ENCODE measurements at regions not wholly inside any gene's neighbourhood (a gene's known extent, or its start where the extent isn't known, plus 50 kb on each side); places are given as distances from the start of the nearest gene placed in this dataset.

GRCh38 chr12:132397934-132398385 lies 68.6 kb upstream of the GALNT9 start:
- DNase-seq (ENCODE audit: low read depth in 1 of 2, low spot score in 2 of 2) = no peak
- H3K4me1 ChIP-seq (replicated peaks) = no peaks in the 10 kb centered on the region
- no peak overlapping the region for H3K27ac ChIP-seq
- peaks cover 9% of the 10 kb centered on the region for H3K9me3 ChIP-seq (replicated peaks)
- H3K4me3 ChIP-seq = no peak overlapping the region
- H3K36me3 ChIP-seq = no peaks in the 10 kb centered on the region
- H3K27me3 ChIP-seq (replicated peaks) = peaks cover 21% of the 10 kb centered on the region

GRCh38 chr12:132397152-132397933 lies 68.0 kb upstream of the GALNT9 start:
- H3K36me3 ChIP-seq = no peaks in the 10 kb centered on the region

GRCh38 chr12:132396657-132397056 lies 67.3 kb upstream of the GALNT9 start:
- Histone ChIP-seq H3K27ac (no peak overlapping the region), H3K4me3 (no peak overlapping the region), H3K36me3 (no peaks in the 10 kb centered on the region), H3K27me3 (replicated peaks) (peaks cover 17% of the 10 kb centered on the region), H3K9me3 (replicated peaks) (peaks cover 9% of the 10 kb centered on the region), H3K4me1 (replicated peaks) (no peaks in the 10 kb centered on the region)
- no peak for DNase-seq (ENCODE audit: low read depth in 1 of 2, low spot score in 2 of 2)

More at GRCh38 chr12:132397152-132397933, 68.0 kb upstream of the GALNT9 start:
- no peak for DNase-seq (ENCODE audit: low read depth in 1 of 2, low spot score in 2 of 2)
- no peak overlapping the region for H3K4me3 ChIP-seq
- H3K9me3 ChIP-seq (replicated peaks) = peaks cover 9% of the 10 kb centered on the region
- peaks cover 17% of the 10 kb centered on the region for H3K27me3 ChIP-seq (replicated peaks)
- no peak overlapping the region for H3K27ac ChIP-seq
- no peaks in the 10 kb centered on the region for H3K4me1 ChIP-seq (replicated peaks)

GRCh38 chr12:132395908-132396305 lies 66.5 kb upstream of the GALNT9 start:
- no peak overlapping the region for H3K4me3 ChIP-seq
- no peak for DNase-seq (ENCODE audit: low read depth in 1 of 2, low spot score in 2 of 2)
- peaks cover 17% of the 10 kb centered on the region for H3K27me3 ChIP-seq (replicated peaks)
- H3K4me1 ChIP-seq (replicated peaks) = no peaks in the 10 kb centered on the region
- no peaks in the 10 kb centered on the region for H3K36me3 ChIP-seq
- peaks cover 9% of the 10 kb centered on the region for H3K9me3 ChIP-seq (replicated peaks)
- H3K27ac ChIP-seq = no peak overlapping the region

GRCh38 chr12:132395192-132395907 lies 66.0 kb upstream of the GALNT9 start:
- Histone ChIP-seq H3K27ac (no peak overlapping the region), H3K27me3 (replicated peaks) (peaks cover 17% of the 10 kb centered on the region), H3K4me1 (replicated peaks) (no peaks in the 10 kb centered on the region), H3K9me3 (replicated peaks) (peaks cover 9% of the 10 kb centered on the region), H3K4me3 (no peak overlapping the region), H3K36me3 (no peaks in the 10 kb centered on the region)
- no peak for DNase-seq (ENCODE audit: low read depth in 1 of 2, low spot score in 2 of 2)

GRCh38 chr12:132393991-132394949 lies 64.9 kb upstream of the GALNT9 start:
- no peaks in the 10 kb centered on the region for H3K36me3 ChIP-seq
- no peaks in the 10 kb centered on the region for H3K4me1 ChIP-seq (replicated peaks)
- no peak for DNase-seq (ENCODE audit: low read depth in 1 of 2, low spot score in 2 of 2)
- peaks cover 8% of the 10 kb centered on the region; the same call in 1 of the 2 replicates for H3K27me3 ChIP-seq (replicated peaks)
- no peak overlapping the region for H3K27ac ChIP-seq
- peaks cover 9% of the 10 kb centered on the region for H3K9me3 ChIP-seq (replicated peaks)
- no peak overlapping the region for H3K4me3 ChIP-seq

GRCh38 chr12:132393245-132393795 lies 63.9 kb upstream of the GALNT9 start:
- no peaks in the 10 kb centered on the region for H3K36me3 ChIP-seq
- DNase-seq (ENCODE audit: low read depth in 1 of 2, low spot score in 2 of 2) = no peak
- no peaks in the 10 kb centered on the region for H3K4me1 ChIP-seq (replicated peaks)
- no peak overlapping the region for H3K4me3 ChIP-seq
- peaks cover 4% of the 10 kb centered on the region; the same call in 1 of the 2 replicates for H3K27me3 ChIP-seq (replicated peaks)
- H3K27ac ChIP-seq = no peak overlapping the region
- peaks cover 9% of the 10 kb centered on the region for H3K9me3 ChIP-seq (replicated peaks)

GRCh38 chr12:132392389-132393244 lies 63.2 kb upstream of the GALNT9 start:
- DNase-seq (ENCODE audit: low read depth in 1 of 2, low spot score in 2 of 2) = no peak
- H3K4me3 ChIP-seq = no peak overlapping the region
- H3K36me3 ChIP-seq = no peaks in the 10 kb centered on the region
- H3K27ac ChIP-seq = no peak overlapping the region
- no peaks in the 10 kb centered on the region for H3K4me1 ChIP-seq (replicated peaks)
- H3K27me3 ChIP-seq (replicated peaks) = peaks cover 4% of the 10 kb centered on the region; the same call in 1 of the 2 replicates
- peaks cover 9% of the 10 kb centered on the region for H3K9me3 ChIP-seq (replicated peaks)

- Histone ChIP-seq H3K9me3 (replicated peaks) (peaks cover 9% of the 10 kb centered on the region), H3K36me3 (no peaks in the 10 kb centered on the region), H3K4me1 (replicated peaks) (no peaks in the 10 kb centered on the region), H3K27ac (no peak overlapping the region), H3K27me3 (replicated peaks) (peaks cover 13% of the 10 kb centered on the region), H3K4me3 (no peak overlapping the region)
- DNase-seq (ENCODE audit: low read depth in 1 of 2, low spot score in 2 of 2) = no peak
Measured at GRCh38 chr12:132391326-132392041, 62.1 kb upstream of the GALNT9 start.

- Histone ChIP-seq H3K27me3 (replicated peaks) (peaks cover 23% of the 10 kb centered on the region), H3K27ac (no peak overlapping the region)
- DNase-seq (ENCODE audit: low read depth in 1 of 2, low spot score in 2 of 2) = no peak
Measured at GRCh38 chr12:132390287-132391076, 61.1 kb upstream of the GALNT9 start.

GRCh38 chr12:132389526-132390286 lies 60.3 kb upstream of the GALNT9 start:
- no peak for DNase-seq (ENCODE audit: low read depth in 1 of 2, low spot score in 2 of 2)
- H3K36me3 ChIP-seq = no peaks in the 10 kb centered on the region
- H3K4me3 ChIP-seq = no peak overlapping the region
- peaks cover 8% of the 10 kb centered on the region for H3K9me3 ChIP-seq (replicated peaks)
- no peak overlapping the region for H3K27ac ChIP-seq
- no peaks in the 10 kb centered on the region for H3K4me1 ChIP-seq (replicated peaks)
- H3K27me3 ChIP-seq (replicated peaks) = peaks cover 29% of the 10 kb centered on the region

More at GRCh38 chr12:132390287-132391076, 61.1 kb upstream of the GALNT9 start:
- Histone ChIP-seq H3K9me3 (replicated peaks) (peaks cover 9% of the 10 kb centered on the region), H3K36me3 (no peaks in the 10 kb centered on the region), H3K4me1 (replicated peaks) (no peaks in the 10 kb centered on the region), H3K4me3 (no peak overlapping the region)
